Pancreas (tissue), 10 donors: ENCODE measurements at regions not wholly inside any gene's neighbourhood (a gene's known extent, or its start where the extent isn't known, plus 50 kb on each side); places are given as distances from the start of the nearest gene placed in this dataset.

Experiments used
- ATAC-seq, 4 donors: fragments of 200-7000 bp; cut with Tn5 transposase; one replicate each; pipeline versions ENCODE4 v1.8.0 to v1.9.1; 2020; ENCODE audit warnings: mild to moderate bottlenecking in 4 of 4, moderate library complexity in 4 of 4
- DNase-seq, 6 donors: peaks; one replicate each; pipeline ENCODE4 v3.0.0-alpha.2; 2020
- FAIRE-seq: peaks from 2 replicates; lab custom pipeline; 2012; peaks lifted over from hg19 to GRCh38; lab: Jason Lieb, UNC
- H3K27ac ChIP-seq, 4 donors: fragments of 200-600 bp; sonication (generic); 1 replicate in 3 of 4; 2 replicates in 1 of 4; pipeline versions ENCODE4 v1.5.0 to v1.8.0; 2020
- H3K27me3 ChIP-seq, 4 donors: fragments of 200-600 bp; one replicate each; pipeline ENCODE4 v1.8.0; 2021
- H3K36me3 ChIP-seq, 3 donors: fragments of 200-600 bp; sonication (generic) in 1 of 3; one replicate each; pipeline versions ENCODE4 v1.5.0 to v1.8.0; 2020 to 2021
- H3K4me1 ChIP-seq, 3 donors: fragments of 200-600 bp; one replicate each; pipeline ENCODE4 v1.8.0; 2021
- H3K4me3 ChIP-seq, 4 donors: fragments of 200-600 bp; sonication (generic) in 2 of 4; one replicate each; pipeline versions ENCODE4 v1.5.0 to v1.8.0; 2020 to 2021
- H3K9me3 ChIP-seq, 4 donors: fragments of 200-600 bp; one replicate each; pipeline ENCODE4 v1.8.0; 2021
- WGBS, 2 donors: extraction: QIAGEN DNeasy Blood & Tissue Kit; methylation state at CpG; one replicate each; pipeline ENCODE4 v1.1.7; 2013; 5-methylcytosine and 5-hydroxymethylcytosine counted together
- intact Hi-C, 3 donors: fragments of 100-400 bp; cut with DNase I; formaldehyde crosslinking; loops; one replicate each; pipeline versions ENCODE4 v1.11.1 to v1.14.2; 2022
- TF ChIP-seq, protein P1 (sequence below), 4 donors: fragments of 200-600 bp; sonication (generic) in 3 of 4; IDR thresholded peaks; one replicate each; pipeline versions ENCODE4 v1.5.0 to v1.8.0; 2021; ENCODE audit warnings: antibody characterized with exemption in 4 of 4
- donor health status: healthy with polysubstance abuse.
- donor health status: DM: no; HTN: no; CAD: no; lungs with moderate emphysema.
- donor health status: DM: no; HTN: no; CAD: no.
- donor health status: control.
- donor health status: control.
- donor health status: Bipolar disorder and iron deficiency.
- donor health status: DM: yes; HTN: yes; CAD: no.
- donor health status: DM: no; HTN: no; CAD: no.
- donor health status: DM: no; HTN: no; CAD: no.
- donor health status: DM: yes; HTN: yes; CAD: no.

DNA sequence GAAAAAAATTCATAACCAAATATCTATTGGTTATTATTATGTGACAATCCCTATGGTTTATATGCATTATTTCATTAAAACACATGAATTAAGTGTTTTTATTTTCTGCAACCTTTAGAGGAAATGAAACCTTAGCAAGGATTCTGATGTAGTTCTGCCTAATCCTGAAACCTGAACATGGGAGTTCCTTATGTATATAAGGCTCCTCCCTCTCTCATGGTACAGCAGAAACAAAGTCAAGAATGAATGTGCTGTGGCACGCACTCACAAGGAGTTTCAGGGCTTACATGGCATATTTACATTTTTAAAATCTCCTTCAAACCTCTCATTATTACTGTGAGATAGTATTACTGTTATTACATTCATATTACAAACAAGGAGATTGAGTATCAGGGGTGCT, 426.4 kb upstream of the CITED2 start:
- H3K4me3 ChIP-seq, result no peak overlapping the region
- intact Hi-C loops, result no loop called here
- H3K36me3 ChIP-seq, result no peaks in the 10 kb centered on the region
- 79 to 91% methylated on average over 1 of the region's 1 CpG for WGBS, 2 donors
- FAIRE-seq, result no peak
- H3K27ac ChIP-seq, result no peak overlapping the region
- no peaks in the 10 kb centered on the region for H3K27me3 ChIP-seq
- no peak for DNase-seq
- TF ChIP-seq, protein P1, sequence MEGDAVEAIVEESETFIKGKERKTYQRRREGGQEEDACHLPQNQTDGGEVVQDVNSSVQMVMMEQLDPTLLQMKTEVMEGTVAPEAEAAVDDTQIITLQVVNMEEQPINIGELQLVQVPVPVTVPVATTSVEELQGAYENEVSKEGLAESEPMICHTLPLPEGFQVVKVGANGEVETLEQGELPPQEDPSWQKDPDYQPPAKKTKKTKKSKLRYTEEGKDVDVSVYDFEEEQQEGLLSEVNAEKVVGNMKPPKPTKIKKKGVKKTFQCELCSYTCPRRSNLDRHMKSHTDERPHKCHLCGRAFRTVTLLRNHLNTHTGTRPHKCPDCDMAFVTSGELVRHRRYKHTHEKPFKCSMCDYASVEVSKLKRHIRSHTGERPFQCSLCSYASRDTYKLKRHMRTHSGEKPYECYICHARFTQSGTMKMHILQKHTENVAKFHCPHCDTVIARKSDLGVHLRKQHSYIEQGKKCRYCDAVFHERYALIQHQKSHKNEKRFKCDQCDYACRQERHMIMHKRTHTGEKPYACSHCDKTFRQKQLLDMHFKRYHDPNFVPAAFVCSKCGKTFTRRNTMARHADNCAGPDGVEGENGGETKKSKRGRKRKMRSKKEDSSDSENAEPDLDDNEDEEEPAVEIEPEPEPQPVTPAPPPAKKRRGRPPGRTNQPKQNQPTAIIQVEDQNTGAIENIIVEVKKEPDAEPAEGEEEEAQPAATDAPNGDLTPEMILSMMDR (IDR thresholded peaks at IDR 0.05), result no peak
- no peak for ATAC-seq
- no peaks in the 10 kb centered on the region for H3K4me1 ChIP-seq
- H3K9me3 ChIP-seq, result no peaks in the 10 kb centered on the region

DNA sequence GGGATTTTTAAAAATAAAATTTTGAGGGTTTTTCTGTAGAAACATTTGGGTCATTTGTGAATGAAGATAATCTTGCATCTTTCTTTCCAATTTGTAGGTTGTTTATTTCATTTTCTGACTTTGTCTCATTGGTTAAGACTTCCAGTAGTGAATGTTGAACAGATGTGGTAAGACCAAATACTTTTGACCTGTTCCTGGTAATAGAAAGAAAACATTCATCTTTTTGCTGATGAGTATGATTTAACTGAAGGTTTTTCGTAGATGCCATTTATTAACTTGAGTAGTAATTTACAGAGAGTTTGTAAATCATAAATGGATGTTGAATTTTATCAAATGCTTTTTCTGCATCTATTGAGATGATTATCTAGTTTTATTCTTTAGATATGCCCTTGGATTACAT, 416.1 kb upstream of the CITED2 start:
- FAIRE-seq (no peak), DNase-seq (no peak), ATAC-seq (no peak)
- no peaks in the 10 kb centered on the region for H3K4me1 ChIP-seq
- TF ChIP-seq, protein P1 (IDR thresholded peaks at IDR 0.05), result no peak
- H3K27me3 ChIP-seq, result no peaks in the 10 kb centered on the region
- 67 to 73% methylated on average over 1 of the region's 1 CpG for WGBS, 2 donors
- intact Hi-C loops, result no loop called here
- no peaks in the 10 kb centered on the region for H3K9me3 ChIP-seq
- H3K4me3 ChIP-seq, result no peak overlapping the region
- no peak overlapping the region for H3K27ac ChIP-seq
- no peaks in the 10 kb centered on the region for H3K36me3 ChIP-seq

DNA sequence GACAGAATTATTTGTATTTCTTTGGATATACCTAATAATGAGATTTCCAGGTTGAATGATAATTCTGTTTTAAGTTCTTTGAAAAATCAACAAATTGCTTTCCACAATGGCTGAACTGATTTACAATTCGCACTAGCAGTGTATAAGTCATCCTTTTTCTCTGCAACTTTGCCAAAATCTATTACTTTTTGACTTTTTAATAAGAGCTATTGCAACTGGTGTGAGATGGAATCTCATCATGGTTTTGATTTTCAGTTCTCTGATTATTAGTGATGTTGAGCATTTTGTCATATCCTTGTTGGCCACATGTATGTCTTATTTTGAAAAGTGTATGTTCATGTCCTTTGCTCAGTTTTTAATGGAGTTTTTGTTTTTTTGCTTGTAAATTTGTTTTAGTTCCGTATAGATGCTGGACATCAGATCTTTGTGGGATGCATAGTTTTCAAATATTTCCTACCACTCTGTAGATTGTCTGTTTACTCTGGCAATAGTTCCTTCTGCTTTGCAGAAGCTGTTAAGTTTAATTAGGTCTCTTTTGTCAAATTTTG, 409.8 kb upstream of the CITED2 start:
- H3K9me3 ChIP-seq, result no peaks in the 10 kb centered on the region
- no peak overlapping the region for H3K4me3 ChIP-seq
- no peak for FAIRE-seq
- no peak for ATAC-seq
- H3K36me3 ChIP-seq, result no peaks in the 10 kb centered on the region
- H3K4me1 ChIP-seq, result peaks cover 0 to under 1% (median 0%) of the 10 kb centered on the region in 3 donors
- no peaks in the 10 kb centered on the region for H3K27me3 ChIP-seq
- no peak overlapping the region for H3K27ac ChIP-seq
- no peak for DNase-seq
- TF ChIP-seq, protein P1 (IDR thresholded peaks at IDR 0.05), result no peak
- WGBS, 2 donors, result 94 to 99% methylated on average over 2 of the region's 2 CpGs
- intact Hi-C loops, result no loop called here

DNA sequence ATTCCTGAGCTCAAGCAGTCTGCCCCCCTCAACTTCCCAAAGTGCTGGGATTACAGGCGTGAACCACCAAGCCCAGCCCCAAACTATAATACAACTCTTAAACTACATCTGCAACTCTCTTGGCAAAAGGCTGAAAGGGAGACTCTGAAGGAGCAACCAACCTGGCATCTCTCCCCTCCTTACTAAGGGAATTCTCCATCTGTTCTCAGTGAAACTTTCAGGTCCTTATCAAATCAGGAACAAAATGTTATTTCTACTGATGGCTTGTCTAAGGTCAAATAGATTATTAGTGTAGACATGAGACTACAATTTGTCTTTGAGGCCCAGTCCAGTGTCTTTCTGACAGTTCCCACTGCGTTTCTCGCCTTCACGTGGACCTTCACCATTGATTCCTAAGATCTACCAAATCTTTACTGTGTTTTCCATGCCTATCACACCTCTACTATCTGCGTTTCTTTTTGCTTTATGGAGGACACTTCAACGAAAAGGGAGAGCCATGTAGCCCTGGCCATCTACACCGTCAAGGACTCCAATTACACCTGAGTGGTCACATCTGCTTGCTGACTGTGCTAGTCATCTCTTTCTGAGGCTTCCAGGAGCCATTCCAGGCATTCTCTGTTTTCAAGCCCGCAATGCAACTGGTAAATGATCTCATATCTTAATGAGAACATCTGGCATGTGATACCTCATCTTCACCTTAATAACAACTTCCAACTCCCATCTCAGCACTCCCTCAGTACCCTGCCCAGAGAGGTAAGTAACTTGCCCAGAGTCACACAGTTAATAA, 405.7 kb upstream of the CITED2 start:
- ATAC-seq, result peak; percentile 51 to 67 (median 60)
- TF ChIP-seq, protein P1 (IDR thresholded peaks at IDR 0.05), result no peak
- intact Hi-C loops, result no loop called here
- H3K27ac ChIP-seq, result no peak overlapping the region
- H3K4me3 ChIP-seq, result no peak overlapping the region
- no peaks in the 10 kb centered on the region for H3K36me3 ChIP-seq
- DNase-seq, result no peak
- H3K4me1 ChIP-seq, result peaks cover 6 to 18% (median 6%) of the 10 kb centered on the region in 3 donors
- no peaks in the 10 kb centered on the region for H3K27me3 ChIP-seq
- FAIRE-seq, result no peak
- 49 to 52% methylated on average over 8 of the region's 8 CpGs for WGBS, 2 donors
- H3K9me3 ChIP-seq, result no peaks in the 10 kb centered on the region

DNA sequence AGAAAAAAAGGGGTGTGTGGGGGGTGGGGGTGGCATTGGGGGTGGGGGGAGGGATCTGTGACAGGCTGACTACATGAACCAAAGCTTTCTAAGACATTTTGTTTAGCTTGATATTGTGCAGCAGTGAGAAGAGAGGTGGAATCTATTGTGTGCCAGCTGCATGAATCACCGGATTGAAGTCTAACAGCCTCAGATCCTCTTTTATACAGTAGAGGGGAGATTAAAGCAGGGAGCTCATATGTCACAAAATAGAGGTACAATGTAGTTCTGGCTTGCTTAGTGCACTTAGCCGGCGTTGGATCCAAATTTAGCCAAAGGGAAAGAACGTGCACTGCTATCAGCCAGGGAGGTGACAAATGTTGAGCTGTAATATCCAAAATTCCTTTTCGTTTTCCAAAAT, 404.2 kb upstream of the CITED2 start:
- Histone ChIP-seq H3K27ac (no peak overlapping the region), H3K9me3 (no peaks in the 10 kb centered on the region), H3K36me3 (no peaks in the 10 kb centered on the region), H3K4me3 (no peak overlapping the region), H3K4me1 (peaks cover 6 to 18% (median 6%) of the 10 kb centered on the region in 3 donors), H3K27me3 (no peaks in the 10 kb centered on the region)
- TF ChIP-seq, protein P1 (IDR thresholded peaks at IDR 0.05), result no peak
- 24 to 27% methylated on average over 5 of the region's 5 CpGs for WGBS, 2 donors
- no peak for FAIRE-seq
- intact Hi-C loops, result no loop called here
- no peak for DNase-seq
- peak; percentile 44 to 71 (median 62) for ATAC-seq
